Right lobe of liver (tissue), 6 donors: ENCODE measurements at regions not wholly inside any gene's neighbourhood (a gene's known extent, or its start where the extent isn't known, plus 50 kb on each side); places are given as distances from the start of the nearest gene placed in this dataset.
A peak's percentile ranks its signal among the peaks of the same experiment; 100 is the strongest.

ENCODE experiments used
- ATAC-seq, 4 donors: fragments of 200-7000 bp; cut with Tn5 transposase; one replicate each; pipeline ENCODE4 v1.9.1; 2020; ENCODE audit warnings: mild to moderate bottlenecking in 4 of 4, moderate library complexity in 4 of 4
- DNase-seq, 3 donors: peaks; one replicate each; pipeline ENCODE4 v3.0.0-alpha.2; 2020
- H3K27ac ChIP-seq, 3 donors: fragments of 200-600 bp; one replicate each; pipeline ENCODE4 v1.8.0; 2022
- H3K27me3 ChIP-seq, 2 donors: fragments of 200-600 bp; one replicate each; pipeline ENCODE4 v1.8.0; 2022
- H3K36me3 ChIP-seq, 4 donors: fragments of 200-600 bp; sonication (generic) in 1 of 4; one replicate each; pipeline versions ENCODE4 v1.5.1 to v1.8.0; 2017 to 2022; ENCODE audit warnings: control low read depth in 1 of 4
- H3K4me1 ChIP-seq, 4 donors: fragments of 200-600 bp; sonication (generic) in 1 of 4; one replicate each; pipeline versions ENCODE4 v1.5.1 to v1.8.0; 2017 to 2022; ENCODE audit warnings: control low read depth in 1 of 4
- H3K4me3 ChIP-seq, 3 donors: fragments of 200-600 bp; one replicate each; pipeline ENCODE4 v1.8.0; 2022
- H3K9me3 ChIP-seq, 4 donors: fragments of 200-600 bp; sonication (generic) in 1 of 4; one replicate each; pipeline versions ENCODE4 v1.5.1 to v1.8.0; 2017 to 2022; ENCODE audit warnings: control low read depth in 1 of 4
- CTCF ChIP-seq, 4 donors: fragments of 200-600 bp in 3 of 4; fragments of 450-650 bp in 1 of 4; IDR thresholded peaks; one replicate each; pipeline versions ENCODE4 v1.5.1 to v1.8.0; 2016 to 2022; ENCODE audit warnings: antibody characterized with exemption in 4 of 4, mild to moderate bottlenecking in 2 of 4
- POLR2A ChIP-seq: fragments of 450-650 bp; IDR thresholded peaks from one replicate; pipeline ENCODE4 v1.6.1; 2017; ENCODE audit warnings: antibody characterized with exemption, mild to moderate bottlenecking
- WGBS: methylation state at CpG from one replicate; pipeline ENCODE4 v1.1.6; 2018; ENCODE audit warnings: low coverage, low lambda C conversion rate; ENCODE audit not compliant: insufficient coverage; ENCODE audit errors: missing lambda C conversion rate; 5-methylcytosine and 5-hydroxymethylcytosine counted together
- intact Hi-C, 2 donors: fragments of 100-400 bp; cut with DNase I; formaldehyde crosslinking; loops; one replicate each; pipeline versions ENCODE4 v1.11.2 to v1.14.1; 2022
- donor health status: DM: no; HTN: yes; CAD: no.
- donor health status: DM: no; HTN: no; CAD: no.
- donor health status: DM: no; HTN: no; CAD: no.
- donor health status: DM: no; HTN: yes; CAD: no.
- donor health status: DM: no; HTN: yes; CAD: no.

DNA sequence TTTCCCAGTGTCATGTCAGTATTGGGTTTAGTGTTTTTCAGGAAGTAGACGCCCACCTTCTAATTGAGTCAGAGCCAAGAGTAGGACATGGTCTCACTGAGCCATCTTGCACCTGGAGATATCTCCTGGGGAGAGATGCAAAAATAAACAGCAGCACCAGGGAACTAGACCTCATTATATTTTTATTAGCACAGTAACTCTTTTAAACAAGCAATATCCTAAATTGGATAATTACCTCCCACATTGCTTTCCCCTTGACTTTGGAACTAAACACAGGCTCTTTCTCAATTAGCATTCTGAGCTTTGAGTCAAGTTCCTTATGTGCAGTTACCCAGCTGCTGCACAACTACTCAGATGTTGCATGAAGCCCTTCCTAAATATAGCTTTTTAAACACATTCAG, 175.4 kb downstream of the IBTK start:
- intact Hi-C loops = no loop called here
- no peaks in the 10 kb centered on the region for H3K4me1 ChIP-seq

GRCh38 chr6:82068721-82069120, 178.8 kb downstream of the IBTK start:
- intact Hi-C loops = no loop called here

More for the DNA sequence above, 175.4 kb downstream of the IBTK start:
- DNase-seq (no peak), ATAC-seq (no peak)
- Histone ChIP-seq H3K4me3 (no peak overlapping the region), H3K9me3 (no peaks in the 10 kb centered on the region), H3K27me3 (no peaks in the 10 kb centered on the region), H3K27ac (no peak overlapping the region), H3K36me3 (no peaks in the 10 kb centered on the region)
- TF ChIP-seq CTCF (IDR thresholded peaks at IDR 0.05) (no peak), POLR2A (no peak)
- 30% methylated on average over 1 of the region's 1 CpG for WGBS

DNA sequence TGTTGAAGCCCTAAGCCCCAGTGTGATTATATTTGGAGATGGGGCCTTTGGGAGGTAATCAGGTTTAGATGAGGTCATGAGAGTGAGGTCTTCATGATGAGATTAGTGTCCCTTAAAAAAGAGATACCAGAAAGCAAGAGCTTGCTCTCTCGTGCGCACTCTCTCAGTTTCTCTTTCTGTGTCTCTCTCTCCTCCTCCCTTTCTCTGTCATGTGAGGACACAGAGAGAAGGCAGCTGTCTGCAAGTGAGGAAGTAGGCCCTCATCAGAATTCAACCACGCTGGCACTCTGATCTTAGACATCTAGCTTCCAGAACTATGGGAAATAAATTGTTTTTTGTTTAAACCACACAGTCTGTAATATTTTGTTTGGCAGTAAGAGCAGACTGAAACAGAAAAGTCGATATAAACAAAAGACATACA, 180.5 kb downstream of the IBTK start:
- TF ChIP-seq POLR2A = no peak
- no peak for TF ChIP-seq CTCF (IDR thresholded peaks at IDR 0.05)
- 67% methylated on average over 4 of the region's 4 CpGs for WGBS
- intact Hi-C loops = no loop called here
- Histone ChIP-seq H3K4me1 (no peaks in the 10 kb centered on the region), H3K36me3 (no peaks in the 10 kb centered on the region), H3K9me3 (no peaks in the 10 kb centered on the region), H3K27me3 (no peaks in the 10 kb centered on the region), H3K27ac (no peak overlapping the region), H3K4me3 (no peak overlapping the region)
- ATAC-seq = peak in 3 of 4 donors; percentile 30 to 59 (median 50)
- DNase-seq = no peak

More at GRCh38 chr6:82068721-82069120, 178.8 kb downstream of the IBTK start:
- no peak overlapping the region for H3K4me3 ChIP-seq
- 46% methylated on average over 2 of the region's 2 CpGs for WGBS
- no peaks in the 10 kb centered on the region for H3K9me3 ChIP-seq
- ATAC-seq = no peak
- H3K36me3 ChIP-seq = no peaks in the 10 kb centered on the region
- no peaks in the 10 kb centered on the region for H3K4me1 ChIP-seq
- H3K27me3 ChIP-seq = no peaks in the 10 kb centered on the region
- no peak overlapping the region for H3K27ac ChIP-seq
- DNase-seq = no peak
- TF ChIP-seq POLR2A (no peak), CTCF (IDR thresholded peaks at IDR 0.05) (no peak)

GRCh38 chr6:82066196-82066595, 181.3 kb downstream of the IBTK start:
- no peak for TF ChIP-seq CTCF (IDR thresholded peaks at IDR 0.05)
- DNase-seq (no peak), ATAC-seq (no peak)
- Histone ChIP-seq H3K27ac (no peak overlapping the region), H3K4me3 (no peak overlapping the region), H3K27me3 (no peaks in the 10 kb centered on the region), H3K36me3 (no peaks in the 10 kb centered on the region), H3K4me1 (no peaks in the 10 kb centered on the region), H3K9me3 (no peaks in the 10 kb centered on the region)
- intact Hi-C loops = no loop called here

DNA sequence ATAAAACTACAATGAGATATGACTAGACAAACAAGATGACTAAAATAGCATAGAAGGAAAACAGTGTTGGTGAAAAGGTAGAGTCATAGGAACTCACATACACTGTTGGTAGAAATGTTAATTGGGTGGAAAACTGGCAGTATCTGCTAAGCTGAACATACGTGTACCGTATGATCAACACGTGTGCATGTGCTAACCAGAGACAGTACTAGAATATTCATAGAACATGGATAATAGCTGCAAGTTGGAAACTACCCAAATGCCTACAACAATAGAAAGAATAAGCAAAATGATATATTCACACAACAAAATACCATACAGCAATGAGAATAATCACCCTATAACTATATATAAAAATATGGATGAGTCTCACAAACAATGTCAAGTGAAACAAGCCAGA, 184.0 kb downstream of the IBTK start:
- WGBS = 90% methylated on average over 3 of the region's 3 CpGs

More for the DNA sequence above, 184.0 kb downstream of the IBTK start:
- TF ChIP-seq CTCF (IDR thresholded peaks at IDR 0.05) = no peak
- TF ChIP-seq POLR2A = no peak
- no peaks in the 10 kb centered on the region for H3K36me3 ChIP-seq
- no peaks in the 10 kb centered on the region for H3K4me1 ChIP-seq
- ATAC-seq (no peak), DNase-seq (no peak)
- H3K4me3 ChIP-seq = no peak overlapping the region
- no peak overlapping the region for H3K27ac ChIP-seq
- intact Hi-C loops = no loop called here
- no peaks in the 10 kb centered on the region for H3K27me3 ChIP-seq
- H3K9me3 ChIP-seq = no peaks in the 10 kb centered on the region
